HUES48 (cell line): ENCODE measurements at regions not wholly inside any gene's neighbourhood (a gene's known extent, or its start where the extent isn't known, plus 50 kb on each side); places are given as distances from the start of the nearest gene placed in this dataset.

Experiments used
- H3K27ac ChIP-seq: one replicate; pipeline ENCODE4 v1.7.0; 2013; ENCODE audit warnings: low read depth, low read length, inconsistent platforms
- H3K27me3 ChIP-seq: 2 replicates; pipeline ENCODE4 v1.6.1; 2013; ENCODE audit warnings: mild to moderate bottlenecking, low read length; ENCODE audit not compliant: control insufficient read depth, insufficient read depth
- H3K36me3 ChIP-seq: 2 replicates; pipeline ENCODE4 v1.6.1; 2013; ENCODE audit warnings: low read length; ENCODE audit not compliant: control insufficient read depth, insufficient read depth
- H3K4me1 ChIP-seq: 2 replicates; pipeline ENCODE4 v1.6.1; 2013; ENCODE audit warnings: mild to moderate bottlenecking, low read length; ENCODE audit not compliant: control insufficient read depth, insufficient read depth
- H3K4me3 ChIP-seq: 2 replicates; pipeline ENCODE4 v1.5.1; 2013; ENCODE audit warnings: mild to moderate bottlenecking, low read depth, low read length
- H3K9ac ChIP-seq: 2 replicates; pipeline ENCODE4 v1.6.1; 2013; ENCODE audit warnings: mild to moderate bottlenecking, low read depth, low read length, moderate library complexity
- H3K9me3 ChIP-seq: 2 replicates; pipeline ENCODE4 v1.6.1; 2013; ENCODE audit warnings: low read length; ENCODE audit not compliant: control insufficient read depth, insufficient read depth

DNA sequence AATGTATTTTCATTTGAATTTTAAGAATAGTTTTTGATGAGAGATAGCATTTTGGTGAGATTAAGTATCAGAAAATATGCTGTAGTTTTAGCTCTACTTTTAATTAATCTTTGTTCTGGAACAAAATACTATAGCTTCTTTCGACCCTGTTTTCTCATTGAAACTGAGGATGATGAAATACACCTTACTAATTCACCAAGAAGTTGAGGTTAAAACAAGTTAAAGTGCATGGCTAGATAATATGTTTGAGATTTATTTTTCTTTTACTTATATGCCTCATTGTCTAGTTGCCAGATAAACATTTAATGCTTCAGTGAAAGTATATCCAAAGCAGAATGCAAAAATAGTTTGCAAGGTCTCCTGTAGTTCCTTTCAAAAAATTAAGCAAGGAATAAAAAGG is 140.1 kb upstream of the KCNN2 start:
- no peaks in the 10 kb centered on the region for H3K27me3 ChIP-seq
- H3K9me3 ChIP-seq: peaks cover 6% of the 10 kb centered on the region; the same call in 1 of the 2 replicates
- no peak overlapping the region for H3K4me3 ChIP-seq
- H3K9ac ChIP-seq: no peak overlapping the region
- no peak overlapping the region for H3K27ac ChIP-seq
- H3K4me1 ChIP-seq: no peaks in the 10 kb centered on the region
- no peaks in the 10 kb centered on the region for H3K36me3 ChIP-seq

GRCh38 chr5:114223866-114224265 is 138.0 kb upstream of the KCNN2 start:
- no peak overlapping the region for H3K4me3 ChIP-seq
- H3K36me3 ChIP-seq: no peaks in the 10 kb centered on the region
- no peak overlapping the region for H3K9ac ChIP-seq
- H3K9me3 ChIP-seq: no peaks in the 10 kb centered on the region
- no peaks in the 10 kb centered on the region for H3K27me3 ChIP-seq
- no peak overlapping the region for H3K27ac ChIP-seq
- H3K4me1 ChIP-seq: no peaks in the 10 kb centered on the region

DNA sequence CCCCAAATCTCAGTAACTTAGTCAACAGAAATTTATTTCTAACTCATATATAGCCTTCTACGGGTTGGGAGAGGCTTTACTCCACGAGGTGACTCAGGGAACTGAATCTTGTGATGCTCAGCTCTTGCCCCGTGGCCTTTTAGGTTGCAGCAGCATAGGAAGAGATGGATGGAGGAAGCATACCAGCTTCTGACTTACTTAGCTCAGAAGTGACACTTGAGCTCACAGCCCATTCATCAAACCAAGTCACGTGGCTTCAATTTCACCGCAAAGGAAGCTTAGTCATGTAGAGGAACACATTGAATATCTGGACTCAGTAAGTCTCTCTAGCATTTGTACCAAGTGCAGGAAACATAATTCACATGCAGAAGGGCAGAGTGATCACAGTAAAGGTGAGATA is 124.1 kb upstream of the KCNN2 start:
- Histone ChIP-seq H3K9ac (no peak overlapping the region), H3K4me1 (no peaks in the 10 kb centered on the region), H3K27me3 (no peaks in the 10 kb centered on the region), H3K9me3 (no peaks in the 10 kb centered on the region), H3K27ac (no peak overlapping the region), H3K4me3 (no peak overlapping the region), H3K36me3 (no peaks in the 10 kb centered on the region)

DNA sequence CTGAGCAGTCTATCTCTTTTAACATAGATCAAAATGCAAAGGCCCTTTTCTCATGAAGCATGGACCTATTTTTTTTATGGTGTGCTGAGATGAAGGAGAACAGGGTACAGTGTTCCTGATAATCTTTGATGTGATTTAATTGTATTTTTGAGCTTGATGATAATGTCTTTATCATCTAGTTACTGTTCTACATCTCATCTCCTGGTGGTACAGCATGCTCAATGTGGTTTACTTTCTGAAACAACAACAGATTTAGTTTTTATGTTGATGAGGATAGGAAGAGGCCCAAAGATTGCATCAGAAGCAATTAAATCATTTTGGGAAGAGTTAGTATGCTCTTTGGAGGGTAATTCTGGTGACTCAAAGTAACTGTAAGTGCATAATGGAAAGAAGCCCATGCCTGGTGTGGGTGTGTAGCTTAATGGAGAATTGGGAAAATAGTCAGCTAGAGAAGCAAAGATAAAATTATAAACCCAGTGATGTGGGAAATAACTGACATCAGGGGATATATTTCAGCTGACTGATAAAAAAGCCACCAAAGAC is 123.0 kb upstream of the KCNN2 start:
- H3K4me3 ChIP-seq: no peak overlapping the region
- no peak overlapping the region for H3K27ac ChIP-seq
- no peaks in the 10 kb centered on the region for H3K27me3 ChIP-seq
- no peak overlapping the region for H3K9ac ChIP-seq
- no peaks in the 10 kb centered on the region for H3K36me3 ChIP-seq
- no peaks in the 10 kb centered on the region for H3K4me1 ChIP-seq
- no peaks in the 10 kb centered on the region for H3K9me3 ChIP-seq

DNA sequence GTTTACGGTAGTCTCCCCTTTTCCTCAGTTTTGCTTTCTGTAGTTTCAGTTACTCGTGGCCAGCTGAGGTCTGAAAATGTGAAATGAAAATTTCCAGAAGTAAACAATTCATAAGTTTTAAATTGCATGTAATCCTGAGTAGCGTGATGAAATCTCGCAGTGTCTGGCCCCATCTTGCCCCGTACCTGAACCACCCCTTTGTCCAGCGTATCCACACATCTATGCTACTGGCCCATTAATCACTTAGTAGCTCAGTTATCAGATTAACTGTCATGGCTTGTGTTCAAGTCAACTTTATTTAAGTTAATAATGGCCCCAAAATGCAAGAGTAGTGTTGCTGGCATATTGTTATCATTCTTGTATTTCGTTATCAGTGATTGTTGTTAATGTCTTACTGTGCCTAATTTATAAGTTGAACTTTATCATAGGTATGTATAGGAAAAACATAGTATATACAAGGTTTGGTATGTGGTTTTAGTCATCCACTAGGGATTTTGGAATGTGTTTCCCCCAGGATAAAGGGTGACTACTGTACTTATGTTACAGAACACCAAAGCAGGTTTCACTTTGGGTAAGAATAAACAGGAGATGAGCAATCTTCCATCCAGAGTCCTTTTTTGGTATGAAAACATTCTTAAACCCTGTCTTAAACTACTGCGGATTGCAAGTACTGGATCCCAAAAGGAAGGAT is 118.4 kb upstream of the KCNN2 start:
- no peak overlapping the region for H3K9ac ChIP-seq

GRCh38 chr5:114243972-114244317 is 117.9 kb upstream of the KCNN2 start:
- Histone ChIP-seq H3K27me3 (no peaks in the 10 kb centered on the region), H3K27ac (no peak overlapping the region), H3K4me3 (no peak overlapping the region), H3K36me3 (no peaks in the 10 kb centered on the region), H3K9me3 (no peaks in the 10 kb centered on the region), H3K4me1 (no peaks in the 10 kb centered on the region), H3K9ac (no peak overlapping the region)

More for the DNA sequence above, 118.4 kb upstream of the KCNN2 start:
- Histone ChIP-seq H3K27me3 (no peaks in the 10 kb centered on the region), H3K4me1 (no peaks in the 10 kb centered on the region), H3K4me3 (no peak overlapping the region), H3K27ac (no peak overlapping the region), H3K9me3 (no peaks in the 10 kb centered on the region), H3K36me3 (no peaks in the 10 kb centered on the region)

GRCh38 chr5:114249823-114250222 is 112.0 kb upstream of the KCNN2 start:
- Histone ChIP-seq H3K4me1 (peaks cover 3% of the 10 kb centered on the region; the same call in 1 of the 2 replicates), H3K27me3 (no peaks in the 10 kb centered on the region), H3K27ac (no peak overlapping the region), H3K36me3 (no peaks in the 10 kb centered on the region), H3K4me3 (no peak overlapping the region), H3K9ac (no peak overlapping the region), H3K9me3 (no peaks in the 10 kb centered on the region)

DNA sequence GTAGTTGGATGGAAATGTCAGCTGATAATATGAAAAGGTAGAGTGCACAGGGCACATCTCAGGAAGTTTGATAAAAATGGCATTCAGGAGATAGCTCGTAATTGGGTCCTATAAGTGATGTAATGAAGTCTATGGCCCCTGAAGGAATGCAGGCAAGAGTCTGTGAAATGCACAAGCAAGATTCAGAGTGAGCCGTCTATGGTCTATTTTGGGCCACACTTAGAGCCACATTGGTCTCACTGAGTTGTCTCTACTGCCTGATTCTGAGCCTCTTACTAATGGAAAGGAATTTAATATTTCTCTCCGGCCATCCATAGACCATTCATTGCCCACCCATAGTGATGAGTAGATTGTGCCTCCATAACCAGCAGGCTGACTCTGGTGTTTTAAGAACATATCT is 111.3 kb upstream of the KCNN2 start:
- Histone ChIP-seq H3K4me3 (no peak overlapping the region), H3K9me3 (no peaks in the 10 kb centered on the region), H3K27ac (no peak overlapping the region)

GRCh38 chr5:114252226-114252625 is 109.6 kb upstream of the KCNN2 start:
- no peaks in the 10 kb centered on the region for H3K27me3 ChIP-seq
- no peak overlapping the region for H3K4me3 ChIP-seq
- peaks cover 10% of the 10 kb centered on the region for H3K4me1 ChIP-seq
- no peaks in the 10 kb centered on the region for H3K9me3 ChIP-seq
- H3K36me3 ChIP-seq: no peaks in the 10 kb centered on the region
- no peak overlapping the region for H3K27ac ChIP-seq
- H3K9ac ChIP-seq: no peak overlapping the region

More for the DNA sequence above, 111.3 kb upstream of the KCNN2 start:
- no peaks in the 10 kb centered on the region for H3K36me3 ChIP-seq
- peaks cover 10% of the 10 kb centered on the region for H3K4me1 ChIP-seq
- no peak overlapping the region for H3K9ac ChIP-seq
- no peaks in the 10 kb centered on the region for H3K27me3 ChIP-seq

GRCh38 chr5:114255260-114255659 is 106.6 kb upstream of the KCNN2 start:
- no peaks in the 10 kb centered on the region for H3K27me3 ChIP-seq
- H3K4me3 ChIP-seq: no peak overlapping the region
- H3K9me3 ChIP-seq: no peaks in the 10 kb centered on the region
- no peaks in the 10 kb centered on the region for H3K36me3 ChIP-seq
- no peak overlapping the region for H3K9ac ChIP-seq
- peaks cover 10% of the 10 kb centered on the region for H3K4me1 ChIP-seq
- H3K27ac ChIP-seq: no peak overlapping the region

- no peak overlapping the region for H3K4me3 ChIP-seq
- no peaks in the 10 kb centered on the region for H3K36me3 ChIP-seq
- H3K27ac ChIP-seq: no peak overlapping the region
- no peak overlapping the region for H3K9ac ChIP-seq
- no peaks in the 10 kb centered on the region for H3K9me3 ChIP-seq
- no peaks in the 10 kb centered on the region for H3K27me3 ChIP-seq
- peaks cover 7% of the 10 kb centered on the region for H3K4me1 ChIP-seq
These were observed 99.9 kb upstream of the KCNN2 start for GRCh38 chr5:114261989-114262388.
